Common myeloid progenitor, CD34-positive (primary cell): ENCODE measurements at regions not wholly inside any gene's neighbourhood (a gene's known extent, or its start where the extent isn't known, plus 50 kb on each side); places are given as distances from the start of the nearest gene placed in this dataset.
A peak's percentile ranks its signal among the peaks of the same experiment; 100 is the strongest.

Experiments
- CTCF ChIA-PET: fragments of 350-600 bp; sonication (Branson Sonifier 250); formaldehyde crosslinking; loops from one replicate; lab custom pipeline; 2021; ENCODE audit warnings: antibody characterized with exemption; lab: Charles Lee
- POLR2A ChIA-PET: fragments of 350-600 bp; sonication (Branson Sonifier 250); formaldehyde crosslinking; loops from one replicate; lab custom pipeline; 2021; ENCODE audit warnings: antibody characterized with exemption; lab: Charles Lee
- DNase-seq, 3 donors: peaks; one replicate each; pipeline versions ENCODE4 v3.0.0 to v3.0.0-alpha.2; 2013
- H3K27ac ChIP-seq, 2 experiments: 1 replicate in 1 of 2; 2 replicates in 1 of 2; pipeline ENCODE4 v1.7.0; 2013; ENCODE audit warnings: inconsistent platforms in 2 of 2, low read length in 2 of 2, mild to moderate bottlenecking in 2 of 2, low read depth in 1 of 2, moderate library complexity in 1 of 2; ENCODE audit not compliant: severe bottlenecking in 2 of 2, insufficient read depth in 1 of 2, poor library complexity in 1 of 2
- H3K27me3 ChIP-seq, 5 experiments: replicated peaks in 2 of 5; 1 replicate in 3 of 5; 2 replicates in 2 of 5; pipeline versions ENCODE4 v1.6.1 to v1.7.0; 2013; ENCODE audit warnings: low read length in 4 of 5, mild to moderate bottlenecking in 2 of 5, moderate library complexity in 2 of 5, inconsistent platforms in 1 of 5; ENCODE audit not compliant: insufficient read depth in 5 of 5, control insufficient read depth in 4 of 5
- H3K36me3 ChIP-seq, 4 experiments: 1 replicate in 2 of 4; 2 replicates in 2 of 4; pipeline versions ENCODE4 v1.6.1 to v1.7.0; 2013; ENCODE audit warnings: low read length in 3 of 4, control low read depth in 1 of 4, mild to moderate bottlenecking in 1 of 4; ENCODE audit not compliant: control insufficient read depth in 4 of 4, insufficient read depth in 4 of 4
- H3K4me1 ChIP-seq, 4 experiments: 1 replicate in 3 of 4; 2 replicates in 1 of 4; pipeline versions ENCODE4 v1.6.1 to v1.7.1; 2013; ENCODE audit warnings: low read length in 3 of 4, mild to moderate bottlenecking in 3 of 4, control low read depth in 1 of 4, inconsistent platforms in 1 of 4, moderate library complexity in 1 of 4; ENCODE audit not compliant: control insufficient read depth in 4 of 4, insufficient read depth in 4 of 4; ENCODE audit errors: control extremely low read depth in 1 of 4
- H3K4me3 ChIP-seq, 7 experiments: 1 replicate in 4 of 7; 2 replicates in 3 of 7; pipeline versions ENCODE4 v1.5.1 to v1.7.0; 2013; ENCODE audit warnings: mild to moderate bottlenecking in 7 of 7, low read length in 6 of 7, moderate library complexity in 6 of 7, inconsistent platforms in 2 of 7, low read depth in 2 of 7, control low read depth in 1 of 7; ENCODE audit not compliant: insufficient read depth in 4 of 7, control insufficient read depth in 1 of 7; ENCODE audit errors: extremely low read depth in 1 of 7
- H3K9me3 ChIP-seq, 5 experiments: 1 replicate in 4 of 5; 2 replicates in 1 of 5; pipeline versions ENCODE4 v1.6.1 to v1.7.1; 2013; ENCODE audit warnings: low read length in 4 of 5, mild to moderate bottlenecking in 2 of 5, inconsistent platforms in 1 of 5, low read depth in 1 of 5, moderate library complexity in 1 of 5; ENCODE audit not compliant: control insufficient read depth in 4 of 5, insufficient read depth in 2 of 5; ENCODE audit errors: control extremely low read depth in 1 of 5
- whole genome bisulfite sequencing: methylation state at CpG from one replicate; pipeline ENCODE4 v1.1.5; 2013; ENCODE audit not compliant: insufficient coverage; 5-methylcytosine and 5-hydroxymethylcytosine counted together

- peaks cover 6 to 71% (median 64%) of the 10 kb centered on the region in 4 experiments for H3K4me1 ChIP-seq
- POLR2A ChIA-PET = interaction anchor here (1.1 to 2.1 kb wide), 4 partner anchors 49 to 97 kb away, joined by 3 to 7 read pairs (median 4); no protein-coding TSS in a partner anchor
- DNase-seq = peak; percentile 79 to 92 (median 91)
- WGBS = 13% methylated on average over 68 of the region's 74 CpGs
- H3K27me3 ChIP-seq = peaks cover 0 to 71% (median 0%) of the 10 kb centered on the region in 5 experiments
- peaks cover 0 to 17% (median 0%) of the 10 kb centered on the region in 5 experiments for H3K9me3 ChIP-seq
- H3K4me3 ChIP-seq = peak overlapping the region; percentile 33 to 75 (median 61)
- no peaks in the 10 kb centered on the region for H3K36me3 ChIP-seq
- H3K27ac ChIP-seq = peak overlapping the region; percentile 88 to 94
- CTCF ChIA-PET = interaction anchor here (1.2 kb wide), 2 partner anchors 90 to 101 kb away, joined by 3 to 4 read pairs; no protein-coding TSS in a partner anchor
These were observed 78.0 kb upstream of the BCOR start for GRCh38 chrX:40175511-40176350.

GRCh38 chrX:40174854-40175510 is 77.2 kb upstream of the BCOR start:
- ChIA-PET POLR2A (interaction anchor here (1.2 to 2.1 kb wide), 3 partner anchors 48 to 92 kb away, joined by 3 to 7 read pairs (median 3); no protein-coding TSS in a partner anchor), CTCF (interaction anchor here (0.9 kb wide), 1 partner anchor 70 kb away, joined by 3 read pairs; no protein-coding TSS in a partner anchor)
- 12% methylated on average over 40 of the region's 53 CpGs for WGBS
- peaks cover 9 to 76% (median 70%) of the 10 kb centered on the region in 4 experiments for H3K4me1 ChIP-seq
- peaks cover 0 to 74% (median 0%) of the 10 kb centered on the region in 5 experiments for H3K27me3 ChIP-seq
- peak overlapping the region; percentile 88 to 94 for H3K27ac ChIP-seq
- H3K36me3 ChIP-seq = no peaks in the 10 kb centered on the region
- H3K9me3 ChIP-seq = peaks cover 0 to 17% (median 0%) of the 10 kb centered on the region in 5 experiments
- peak in 2 of 3 donors; percentile 70 to 77 for DNase-seq
- peak overlapping the region; percentile 33 to 75 (median 61) for H3K4me3 ChIP-seq

GRCh38 chrX:40174001-40174853 is 76.5 kb upstream of the BCOR start:
- H3K9me3 ChIP-seq = peaks cover 0 to 17% (median 0%) of the 10 kb centered on the region in 5 experiments
- peak overlapping the region in 6 of 7 experiments; percentile 7 to 75 (median 50) for H3K4me3 ChIP-seq
- H3K27me3 ChIP-seq = peaks cover 0 to 81% (median 0%) of the 10 kb centered on the region in 5 experiments
- peak overlapping the region; percentile 88 to 94 for H3K27ac ChIP-seq
- WGBS = 7% methylated on average over 31 of the region's 41 CpGs
- ChIA-PET POLR2A (interaction anchor here (0.8 to 2.1 kb wide), 5 partner anchors 28 to 93 kb away, joined by 3 to 7 read pairs (median 3); no protein-coding TSS in a partner anchor), CTCF (interaction anchor here (0.9 kb wide), 1 partner anchor 71 kb away, joined by 3 read pairs; no protein-coding TSS in a partner anchor)
- peak; percentile 83 to 91 (median 89) for DNase-seq
- H3K4me1 ChIP-seq = peaks cover 9 to 75% (median 70%) of the 10 kb centered on the region in 4 experiments
- no peaks in the 10 kb centered on the region for H3K36me3 ChIP-seq

- peaks cover 0 to 88% (median 0%) of the 10 kb centered on the region in 5 experiments for H3K27me3 ChIP-seq
- H3K4me1 ChIP-seq = peaks cover 9 to 78% (median 72%) of the 10 kb centered on the region in 4 experiments
- no peaks in the 10 kb centered on the region for H3K36me3 ChIP-seq
- WGBS = 33% methylated on average over 10 of the region's 17 CpGs
- POLR2A ChIA-PET = interaction anchor here (0.8 to 2.0 kb wide), 10 partner anchors 20 to 167 kb away, joined by 3 to 8 read pairs (median 4); no protein-coding TSS in a partner anchor
- H3K4me3 ChIP-seq = peak overlapping the region in 5 of 7 experiments; percentile 16 to 75 (median 59)
- H3K9me3 ChIP-seq = peaks cover 0 to 17% (median 0%) of the 10 kb centered on the region in 5 experiments
- H3K27ac ChIP-seq = peak overlapping the region; percentile 88 to 94
- CTCF ChIA-PET = interaction anchor here (1.0 kb wide), 1 partner anchor 9 kb away, joined by 3 read pairs; no protein-coding TSS in a partner anchor
- DNase-seq = peak in 1 of 3 donors; percentile 26
These were observed 75.6 kb upstream of the BCOR start for GRCh38 chrX:40173143-40174000.

GRCh38 chrX:40172401-40173142 is 74.8 kb upstream of the BCOR start:
- CTCF ChIA-PET = interaction anchor here (1.0 kb wide), 1 partner anchor 10 kb away, joined by 3 read pairs; no protein-coding TSS in a partner anchor
- DNase-seq = peak; percentile 85 to 96 (median 92)
- peak overlapping the region; percentile 20 to 72 (median 54) for H3K4me3 ChIP-seq

More at GRCh38 chrX:40172401-40173142, 74.8 kb upstream of the BCOR start:
- Histone ChIP-seq H3K36me3 (no peaks in the 10 kb centered on the region), H3K27ac (peak overlapping the region; percentile 88 to 94), H3K4me1 (peaks cover 9 to 79% (median 78%) of the 10 kb centered on the region in 4 experiments), H3K27me3 (peaks cover 0 to 91% (median 0%) of the 10 kb centered on the region in 5 experiments), H3K9me3 (peaks cover 0 to 17% (median 0%) of the 10 kb centered on the region in 5 experiments)
- POLR2A ChIA-PET = interaction anchor here (0.8 to 2.0 kb wide), 9 partner anchors 19 to 166 kb away, joined by 3 to 8 read pairs (median 5); no protein-coding TSS in a partner anchor
- 10% methylated on average over 48 of the region's 60 CpGs for WGBS
